ENCODE measurements at regions not wholly inside any gene's neighbourhood (a gene's known extent, or its start where the extent isn't known, plus 50 kb on each side); places are given as distances from the start of the nearest gene placed in this dataset.

DNA sequence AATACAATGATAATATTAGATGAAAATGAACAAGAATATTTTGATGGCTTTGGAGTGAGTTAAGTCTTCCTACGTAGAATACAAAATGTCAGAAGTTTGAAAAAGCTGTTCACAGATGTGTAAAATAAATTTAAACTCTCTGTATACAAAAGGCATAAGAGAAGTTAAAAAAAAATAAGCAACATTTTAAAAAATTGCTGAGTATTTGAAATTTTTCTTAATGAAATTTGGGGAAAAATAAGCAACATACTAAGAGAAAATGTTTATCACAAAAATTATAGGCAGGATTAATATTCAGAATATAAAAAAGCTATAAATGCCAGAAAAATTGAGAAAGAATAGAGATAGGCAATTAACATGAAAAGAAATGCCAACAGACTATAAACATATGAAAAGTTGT is 470.7 kb upstream of the TRPC7 start:
- TF ChIP-seq EZH2 (IDR thresholded peaks at IDR 0.05; ENCODE audit: insufficient read depth, poor library complexity, severe bottlenecking) (no peak), EZH2phosphoT487 (IDR thresholded peaks at IDR 0.05; ENCODE audit: insufficient read depth, low read depth) (no peak)
